ENCODE measurements at regions not wholly inside any gene's neighbourhood (a gene's known extent, or its start where the extent isn't known, plus 50 kb on each side); places are given as distances from the start of the nearest gene placed in this dataset.

GRCh38 chr14:101019541-101019940 lies 116.0 kb upstream of the RTL1 start:
- ATAC-seq (no peak), DNase-seq (peak in 1 of 3 donors; percentile 17)
- Histone ChIP-seq H3K36me3 (no peaks in the 10 kb centered on the region), H3K4me1 (no peaks in the 10 kb centered on the region), H3K9me3 (no peaks in the 10 kb centered on the region), H3K27me3 (no peaks in the 10 kb centered on the region), H3K27ac (no peak overlapping the region), H3K4me3 (no peak overlapping the region)
- TF ChIP-seq CTCF (IDR thresholded peaks at IDR 0.05) (no peak), POLR2A (IDR thresholded peaks at IDR 0.05) (no peak)
- intact Hi-C loops (cut with DNase I), result no loop called here
- WGBS (ENCODE audit: insufficient coverage, low coverage, low lambda C conversion rate, missing lambda C conversion rate), result 85% methylated on average over 2 of the region's 2 CpGs

- TF ChIP-seq CTCF (IDR thresholded peaks at IDR 0.05) (no peak), POLR2A (IDR thresholded peaks at IDR 0.05) (no peak)
- peak in 1 of 3 donors; percentile 29 for DNase-seq
- H3K27ac ChIP-seq, result no peak overlapping the region
- H3K4me1 ChIP-seq, result no peaks in the 10 kb centered on the region
- peak in 1 of 4 donors; percentile 22 for ATAC-seq
- intact Hi-C loops (cut with DNase I), result no loop called here
- H3K4me3 ChIP-seq, result no peak overlapping the region
- no peaks in the 10 kb centered on the region for H3K9me3 ChIP-seq
- no peaks in the 10 kb centered on the region for H3K27me3 ChIP-seq
- H3K36me3 ChIP-seq, result no peaks in the 10 kb centered on the region
- WGBS (ENCODE audit: insufficient coverage, low coverage, low lambda C conversion rate, missing lambda C conversion rate), result 72% methylated on average over 8 of the region's 8 CpGs
Observed at GRCh38 chr14:101019990-101020710, 116.6 kb upstream of the RTL1 start.

GRCh38 chr14:101020834-101021370 lies 117.4 kb upstream of the RTL1 start:
- 50% methylated on average over 4 of the region's 7 CpGs for WGBS (ENCODE audit: insufficient coverage, low coverage, low lambda C conversion rate, missing lambda C conversion rate)
- ATAC-seq, result no peak
- H3K4me1 ChIP-seq, result no peaks in the 10 kb centered on the region
- intact Hi-C loops (cut with DNase I), result no loop called here
- no peaks in the 10 kb centered on the region for H3K9me3 ChIP-seq
- DNase-seq, result peak; percentile 3 to 30 (median 5)
- TF ChIP-seq POLR2A (IDR thresholded peaks at IDR 0.05), result no peak
- no peak for TF ChIP-seq CTCF (IDR thresholded peaks at IDR 0.05)
- H3K36me3 ChIP-seq, result no peaks in the 10 kb centered on the region
- no peak overlapping the region for H3K4me3 ChIP-seq
- no peak overlapping the region for H3K27ac ChIP-seq
- no peaks in the 10 kb centered on the region for H3K27me3 ChIP-seq

- intact Hi-C loops (cut with DNase I), result no loop called here
- no peak for TF ChIP-seq CTCF (IDR thresholded peaks at IDR 0.05)
- TF ChIP-seq POLR2A (IDR thresholded peaks at IDR 0.05), result no peak
- Histone ChIP-seq H3K4me3 (no peak overlapping the region), H3K36me3 (no peaks in the 10 kb centered on the region), H3K9me3 (no peaks in the 10 kb centered on the region), H3K4me1 (no peaks in the 10 kb centered on the region), H3K27ac (no peak overlapping the region), H3K27me3 (no peaks in the 10 kb centered on the region)
- 62% methylated on average over 3 of the region's 8 CpGs for WGBS (ENCODE audit: insufficient coverage, low coverage, low lambda C conversion rate, missing lambda C conversion rate)
- DNase-seq (peak; percentile 2 to 21 (median 11)), ATAC-seq (no peak)
Observed at GRCh38 chr14:101022121-101022520, 118.6 kb upstream of the RTL1 start.

Measured in right lobe of liver (tissue), 6 donors.